Osteocyte (in vitro differentiated cells): ENCODE measurements at regions not wholly inside any gene's neighbourhood (a gene's known extent, or its start where the extent isn't known, plus 50 kb on each side); places are given as distances from the start of the nearest gene placed in this dataset.

Experiments used
- DNase-seq: peaks from one replicate; pipeline ENCODE4 v3.0.0; 2021; ENCODE audit warnings: mixed read lengths; ENCODE audit not compliant: unreplicated experiment; ENCODE audit errors: extremely low spot score
- H3K27ac Mint-ChIP-seq: one replicate; pipeline ENCODE4 v1.8.0; 2021; ENCODE audit warnings: mild to moderate bottlenecking, mixed read lengths; ENCODE audit not compliant: unreplicated experiment
- H3K27me3 Mint-ChIP-seq: one replicate; pipeline ENCODE4 v1.8.0; 2021; ENCODE audit warnings: mixed read lengths; ENCODE audit not compliant: unreplicated experiment
- H3K36me3 Mint-ChIP-seq: one replicate; pipeline ENCODE4 v1.8.0; 2021; ENCODE audit warnings: mixed read lengths; ENCODE audit not compliant: unreplicated experiment
- H3K4me1 Mint-ChIP-seq: one replicate; pipeline ENCODE4 v1.8.0; 2021; ENCODE audit warnings: mixed read lengths; ENCODE audit not compliant: unreplicated experiment
- H3K4me3 Mint-ChIP-seq: one replicate; pipeline ENCODE4 v1.8.0; 2021; ENCODE audit warnings: mild to moderate bottlenecking, moderate library complexity, mixed read lengths; ENCODE audit not compliant: unreplicated experiment
- H3K9me3 Mint-ChIP-seq: one replicate; pipeline ENCODE4 v1.8.0; 2021; ENCODE audit warnings: mixed read lengths; ENCODE audit not compliant: unreplicated experiment
- CTCF ChIP-seq: fragments of 200-600 bp; sonication (generic); IDR thresholded peaks from 2 replicates; pipeline ENCODE4 v1.5.0; 2021; ENCODE audit warnings: antibody characterized with exemption, mild to moderate bottlenecking, moderate library complexity

GRCh38 chr2:184517402-184517801 lies 80.9 kb upstream of the ZNF804A start:
- no peaks in the 10 kb centered on the region for H3K9me3 Mint-ChIP-seq
- H3K4me3 Mint-ChIP-seq, result no peak overlapping the region
- DNase-seq, result no peak
- no peaks in the 10 kb centered on the region for H3K27me3 Mint-ChIP-seq
- H3K27ac Mint-ChIP-seq, result no peak overlapping the region
- no peak for TF ChIP-seq CTCF
- H3K4me1 Mint-ChIP-seq, result no peaks in the 10 kb centered on the region
- H3K36me3 Mint-ChIP-seq, result no peaks in the 10 kb centered on the region

GRCh38 chr2:184520441-184520840 lies 77.9 kb upstream of the ZNF804A start:
- TF ChIP-seq CTCF, result no peak
- Mint-ChIP-seq H3K27ac (no peak overlapping the region), H3K36me3 (no peaks in the 10 kb centered on the region), H3K4me3 (no peak overlapping the region), H3K27me3 (no peaks in the 10 kb centered on the region), H3K9me3 (no peaks in the 10 kb centered on the region), H3K4me1 (no peaks in the 10 kb centered on the region)
- no peak for DNase-seq

- no peak for DNase-seq
- H3K27me3 Mint-ChIP-seq, result no peaks in the 10 kb centered on the region
- H3K9me3 Mint-ChIP-seq, result peaks cover 23% of the 10 kb centered on the region
- peaks cover 3% of the 10 kb centered on the region for H3K36me3 Mint-ChIP-seq
- TF ChIP-seq CTCF, result no peak
- H3K4me1 Mint-ChIP-seq, result no peaks in the 10 kb centered on the region
- no peak overlapping the region for H3K4me3 Mint-ChIP-seq
- no peak overlapping the region for H3K27ac Mint-ChIP-seq
Observed at GRCh38 chr2:184523732-184524131, 74.6 kb upstream of the ZNF804A start.

GRCh38 chr2:184524551-184525382 lies 73.6 kb upstream of the ZNF804A start:
- H3K4me1 Mint-ChIP-seq, result no peaks in the 10 kb centered on the region

More at GRCh38 chr2:184524551-184525382, 73.6 kb upstream of the ZNF804A start:
- no peak for TF ChIP-seq CTCF
- no peak for DNase-seq
- H3K36me3 Mint-ChIP-seq, result peaks cover 3% of the 10 kb centered on the region
- peaks cover 31% of the 10 kb centered on the region for H3K9me3 Mint-ChIP-seq
- H3K4me3 Mint-ChIP-seq, result no peak overlapping the region
- no peaks in the 10 kb centered on the region for H3K27me3 Mint-ChIP-seq
- no peak overlapping the region for H3K27ac Mint-ChIP-seq
